PC-9 (cell line): ENCODE measurements at regions not wholly inside any gene's neighbourhood (a gene's known extent, or its start where the extent isn't known, plus 50 kb on each side); places are given as distances from the start of the nearest gene placed in this dataset.

Source experiments
- EZH2 ChIP-seq: fragments of 200-600 bp; sonication (generic); IDR thresholded peaks from 2 replicates; pipeline ENCODE4 v1.8.0; 2017; ENCODE audit warnings: antibody characterized with exemption, low read depth
- TF ChIP-seq, protein P1 (sequence below): fragments of 200-600 bp; sonication (generic); conservative IDR thresholded peaks from 2 replicates; pipeline ENCODE4 v1.6.1; 2017; ENCODE audit warnings: mixed run types, antibody characterized with exemption, mild to moderate bottlenecking, moderate library complexity

DNA sequence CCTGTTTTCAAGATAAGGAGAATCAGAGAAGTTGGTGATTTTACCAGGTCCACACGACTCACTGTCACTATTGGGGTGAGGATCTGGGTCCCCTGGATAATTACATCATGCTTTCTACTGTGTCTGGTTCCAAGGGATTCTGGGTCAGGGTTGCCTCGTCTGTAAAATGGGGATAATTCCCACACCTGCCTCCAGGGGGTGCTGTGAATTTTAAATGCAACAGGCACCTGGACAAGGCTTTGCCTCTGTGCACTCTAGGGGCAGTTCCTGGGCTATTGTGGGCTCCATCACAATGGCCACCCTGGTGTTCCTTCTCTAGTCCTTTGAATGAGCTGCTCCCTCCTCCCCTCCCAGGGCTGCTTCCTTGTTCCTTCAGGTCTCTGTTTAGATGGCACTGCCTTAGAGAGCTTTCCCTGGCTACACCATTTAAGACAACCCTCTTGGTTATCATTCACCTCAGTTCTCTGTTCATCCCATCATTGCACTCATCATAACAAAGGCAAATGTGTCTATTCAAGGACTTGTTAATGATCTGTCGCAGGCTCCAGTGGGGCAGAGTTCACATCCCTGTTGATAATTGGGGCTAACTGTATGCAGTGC lies 178.6 kb downstream of the MIAT start:
- TF ChIP-seq, protein P1, sequence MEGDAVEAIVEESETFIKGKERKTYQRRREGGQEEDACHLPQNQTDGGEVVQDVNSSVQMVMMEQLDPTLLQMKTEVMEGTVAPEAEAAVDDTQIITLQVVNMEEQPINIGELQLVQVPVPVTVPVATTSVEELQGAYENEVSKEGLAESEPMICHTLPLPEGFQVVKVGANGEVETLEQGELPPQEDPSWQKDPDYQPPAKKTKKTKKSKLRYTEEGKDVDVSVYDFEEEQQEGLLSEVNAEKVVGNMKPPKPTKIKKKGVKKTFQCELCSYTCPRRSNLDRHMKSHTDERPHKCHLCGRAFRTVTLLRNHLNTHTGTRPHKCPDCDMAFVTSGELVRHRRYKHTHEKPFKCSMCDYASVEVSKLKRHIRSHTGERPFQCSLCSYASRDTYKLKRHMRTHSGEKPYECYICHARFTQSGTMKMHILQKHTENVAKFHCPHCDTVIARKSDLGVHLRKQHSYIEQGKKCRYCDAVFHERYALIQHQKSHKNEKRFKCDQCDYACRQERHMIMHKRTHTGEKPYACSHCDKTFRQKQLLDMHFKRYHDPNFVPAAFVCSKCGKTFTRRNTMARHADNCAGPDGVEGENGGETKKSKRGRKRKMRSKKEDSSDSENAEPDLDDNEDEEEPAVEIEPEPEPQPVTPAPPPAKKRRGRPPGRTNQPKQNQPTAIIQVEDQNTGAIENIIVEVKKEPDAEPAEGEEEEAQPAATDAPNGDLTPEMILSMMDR, result peak; percentile 88
- TF ChIP-seq EZH2, result no peak
